K562 (cell line): ENCODE measurements at regions not wholly inside any gene's neighbourhood (a gene's known extent, or its start where the extent isn't known, plus 50 kb on each side); places are given as distances from the start of the nearest gene placed in this dataset.

Experiments
- ATF7 ChIP-seq: fragments of 450-650 bp; IDR thresholded peaks from 2 replicates; pipeline ENCODE4 v1.7.1; 2014; ENCODE audit warnings: mild to moderate bottlenecking, moderate library complexity
- BRCA1 ChIP-seq, 2 experiments: fragments of 450-650 bp in 1 of 2; sonication (generic) in 1 of 2; formaldehyde crosslinking in 1 of 2; IDR thresholded peaks; 2 replicates each; pipeline versions ENCODE4 v1.5.0 to v1.6.1; 2017 to 2020; ENCODE audit warnings: mild to moderate bottlenecking in 1 of 2, missing genetic modification reagents in 1 of 2
- JUN ChIP-seq, 2 experiments: sonication (generic) in 1 of 2; formaldehyde crosslinking in 1 of 2; IDR thresholded peaks; 2 replicates each; pipeline versions ENCODE4 v1.6.1 to v1.8.0; 2012 to 2022; ENCODE audit warnings: borderline replicate concordance in 2 of 2, mild to moderate bottlenecking in 2 of 2, improper control_type of control experiment in 1 of 2, low read depth in 1 of 2, low read length in 1 of 2, missing genetic modification reagents in 1 of 2
- KLF13 ChIP-seq: fragments of 450-650 bp; IDR thresholded peaks from 2 replicates; pipeline ENCODE4 v1.6.1; 2016; ENCODE audit warnings: missing genetic modification characterization, low read depth, mild to moderate bottlenecking, missing compliant biosample characterization, moderate library complexity, borderline replicate concordance
- NFE2 ChIP-seq: IDR thresholded peaks from 2 replicates; pipeline ENCODE4 v1.6.1; 2014; ENCODE audit warnings: antibody characterized with exemption, low read depth
- SRSF3 ChIP-seq: fragments of 200-400 bp; formaldehyde crosslinking; IDR thresholded peaks from 2 replicates; pipeline ENCODE4 v1.6.1; 2016; ENCODE audit warnings: mild to moderate bottlenecking, low read length, moderate library complexity; ENCODE audit not compliant: insufficient read depth
- XRCC3 ChIP-seq: fragments of 450-650 bp; IDR thresholded peaks from 2 replicates; pipeline ENCODE4 v1.6.1; 2017; ENCODE audit warnings: mild to moderate bottlenecking, moderate library complexity
- ZFX ChIP-seq: sonication (generic); formaldehyde crosslinking; IDR thresholded peaks from 2 replicates; pipeline ENCODE4 v1.8.0; 2022; ENCODE audit warnings: mild to moderate bottlenecking, missing genetic modification reagents, moderate library complexity
- ZNF444 ChIP-seq: fragments of 250-450 bp; sonication (Bioruptor Pico); IDR thresholded peaks from 2 replicates; pipeline ENCODE4 v1.4.0; 2020; ENCODE audit warnings: mild to moderate bottlenecking, moderate library complexity
- ZNF75A ChIP-seq: fragments of 450-650 bp; formaldehyde crosslinking; IDR thresholded peaks from 2 replicates; pipeline ENCODE4 v1.4.0; 2020; ENCODE audit warnings: mild to moderate bottlenecking
- TF ChIP-seq, protein P1 (sequence below), 2 experiments: fragments of 450-650 bp; formaldehyde crosslinking in 1 of 2; IDR thresholded peaks; 2 replicates each; pipeline versions ENCODE4 v1.4.0 to v1.6.1; 2014 to 2020; ENCODE audit warnings: mild to moderate bottlenecking in 2 of 2, borderline replicate concordance in 1 of 2, low read depth in 1 of 2
- TF ChIP-seq, protein P2 (sequence below), 2 experiments: IDR thresholded peaks; 2 replicates each; pipeline ENCODE4 v1.6.1; 2011; ENCODE audit warnings: borderline replicate concordance in 1 of 2, control low read depth in 1 of 2, low read depth in 1 of 2, low read length in 1 of 2, mild to moderate bottlenecking in 1 of 2, mixed read lengths in 1 of 2, moderate library complexity in 1 of 2; ENCODE audit not compliant: insufficient read depth in 1 of 2, insufficient read length in 1 of 2, poor library complexity in 1 of 2, severe bottlenecking in 1 of 2; ENCODE audit errors: extremely low read depth in 1 of 2

DNA sequence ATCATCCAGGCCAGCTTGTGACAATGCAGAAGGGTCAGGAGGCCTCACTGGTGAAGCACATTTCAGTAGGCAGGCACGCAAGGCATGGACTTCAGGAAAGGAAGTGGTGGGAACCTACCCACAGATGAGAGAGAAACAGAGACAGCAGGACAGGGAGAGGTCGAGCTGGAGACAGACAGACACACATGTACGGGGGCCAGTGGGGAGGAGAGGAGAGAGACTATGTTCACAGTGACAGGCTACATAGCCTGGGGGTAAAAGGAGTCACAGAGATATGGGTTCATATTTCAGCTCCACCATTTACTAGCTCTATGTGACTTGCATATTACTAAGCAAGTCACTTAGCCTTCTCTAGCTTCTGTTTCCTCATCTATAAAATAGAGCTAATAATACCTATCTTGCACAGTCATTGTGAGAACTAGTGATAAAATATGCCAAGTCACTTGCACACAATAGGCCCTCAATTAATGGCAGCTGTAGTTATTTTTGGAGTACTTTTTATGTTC is 91.1 kb upstream of the FUT8 start (continued):
- TF ChIP-seq, protein P1, sequence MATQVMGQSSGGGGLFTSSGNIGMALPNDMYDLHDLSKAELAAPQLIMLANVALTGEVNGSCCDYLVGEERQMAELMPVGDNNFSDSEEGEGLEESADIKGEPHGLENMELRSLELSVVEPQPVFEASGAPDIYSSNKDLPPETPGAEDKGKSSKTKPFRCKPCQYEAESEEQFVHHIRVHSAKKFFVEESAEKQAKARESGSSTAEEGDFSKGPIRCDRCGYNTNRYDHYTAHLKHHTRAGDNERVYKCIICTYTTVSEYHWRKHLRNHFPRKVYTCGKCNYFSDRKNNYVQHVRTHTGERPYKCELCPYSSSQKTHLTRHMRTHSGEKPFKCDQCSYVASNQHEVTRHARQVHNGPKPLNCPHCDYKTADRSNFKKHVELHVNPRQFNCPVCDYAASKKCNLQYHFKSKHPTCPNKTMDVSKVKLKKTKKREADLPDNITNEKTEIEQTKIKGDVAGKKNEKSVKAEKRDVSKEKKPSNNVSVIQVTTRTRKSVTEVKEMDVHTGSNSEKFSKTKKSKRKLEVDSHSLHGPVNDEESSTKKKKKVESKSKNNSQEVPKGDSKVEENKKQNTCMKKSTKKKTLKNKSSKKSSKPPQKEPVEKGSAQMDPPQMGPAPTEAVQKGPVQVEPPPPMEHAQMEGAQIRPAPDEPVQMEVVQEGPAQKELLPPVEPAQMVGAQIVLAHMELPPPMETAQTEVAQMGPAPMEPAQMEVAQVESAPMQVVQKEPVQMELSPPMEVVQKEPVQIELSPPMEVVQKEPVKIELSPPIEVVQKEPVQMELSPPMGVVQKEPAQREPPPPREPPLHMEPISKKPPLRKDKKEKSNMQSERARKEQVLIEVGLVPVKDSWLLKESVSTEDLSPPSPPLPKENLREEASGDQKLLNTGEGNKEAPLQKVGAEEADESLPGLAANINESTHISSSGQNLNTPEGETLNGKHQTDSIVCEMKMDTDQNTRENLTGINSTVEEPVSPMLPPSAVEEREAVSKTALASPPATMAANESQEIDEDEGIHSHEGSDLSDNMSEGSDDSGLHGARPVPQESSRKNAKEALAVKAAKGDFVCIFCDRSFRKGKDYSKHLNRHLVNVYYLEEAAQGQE (IDR thresholded peaks at IDR 0.05; ENCODE audit: borderline replicate concordance): no peak
- TF ChIP-seq, protein P1 (CRISPR knock-in tag; IDR thresholded peaks at IDR 0.05; ENCODE audit: low read depth): no peak
- TF ChIP-seq SRSF3 (no peak), ZFX (CRISPR knock-in tag) (no peak), ZNF444 (CRISPR knock-in tag) (no peak), JUN (IDR thresholded peaks at IDR 0.05; ENCODE audit: borderline replicate concordance, low read depth, low read length) (no peak), JUN (CRISPR knock-in tag; IDR thresholded peaks at IDR 0.05; ENCODE audit: borderline replicate concordance) (no peak), ATF7 (no peak), KLF13 (no peak), BRCA1 (IDR thresholded peaks at IDR 0.05) (no peak), BRCA1 (CRISPR knock-in tag; IDR thresholded peaks at IDR 0.05) (no peak), XRCC3 (no peak), ZNF75A (CRISPR knock-in tag) (no peak), NFE2 (peak; percentile 48)
- TF ChIP-seq, protein P2, sequence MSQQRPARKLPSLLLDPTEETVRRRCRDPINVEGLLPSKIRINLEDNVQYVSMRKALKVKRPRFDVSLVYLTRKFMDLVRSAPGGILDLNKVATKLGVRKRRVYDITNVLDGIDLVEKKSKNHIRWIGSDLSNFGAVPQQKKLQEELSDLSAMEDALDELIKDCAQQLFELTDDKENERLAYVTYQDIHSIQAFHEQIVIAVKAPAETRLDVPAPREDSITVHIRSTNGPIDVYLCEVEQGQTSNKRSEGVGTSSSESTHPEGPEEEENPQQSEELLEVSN (IDR thresholded peaks at IDR 0.05; ENCODE audit: borderline replicate concordance in 1 of 2, extremely low read depth in 1 of 2, insufficient read depth in 1 of 2, insufficient read length in 1 of 2, low read depth in 1 of 2, low read length in 1 of 2, poor library complexity in 1 of 2, severe bottlenecking in 1 of 2): no peak
